ENCODE measurements at regions not wholly inside any gene's neighbourhood (a gene's known extent, or its start where the extent isn't known, plus 50 kb on each side); places are given as distances from the start of the nearest gene placed in this dataset.
A peak's percentile ranks its signal among the peaks of the same experiment; 100 is the strongest.

GRCh38 chrX:40263014-40263560 is 165.3 kb upstream of the BCOR start:
- Mint-ChIP-seq H3K27me3 (no peaks in the 10 kb centered on the region), H3K36me3 (no peaks in the 10 kb centered on the region), H3K4me3 (no peak overlapping the region), H3K4me1 (peaks cover 10% of the 10 kb centered on the region), H3K9me3 (no peaks in the 10 kb centered on the region), H3K27ac (no peak overlapping the region)

GRCh38 chrX:40262157-40263013 is 164.6 kb upstream of the BCOR start:
- no peaks in the 10 kb centered on the region for H3K27me3 Mint-ChIP-seq
- H3K4me3 Mint-ChIP-seq = no peak overlapping the region
- H3K27ac Mint-ChIP-seq = no peak overlapping the region
- peaks cover 9% of the 10 kb centered on the region for H3K4me1 Mint-ChIP-seq
- H3K9me3 Mint-ChIP-seq = no peaks in the 10 kb centered on the region
- no peaks in the 10 kb centered on the region for H3K36me3 Mint-ChIP-seq

- Mint-ChIP-seq H3K9me3 (no peaks in the 10 kb centered on the region), H3K4me1 (peaks cover 6% of the 10 kb centered on the region), H3K27ac (no peak overlapping the region), H3K27me3 (no peaks in the 10 kb centered on the region), H3K36me3 (no peaks in the 10 kb centered on the region), H3K4me3 (no peak overlapping the region)
These were observed 164.0 kb upstream of the BCOR start for GRCh38 chrX:40261833-40262156.

- Mint-ChIP-seq H3K27me3 (no peaks in the 10 kb centered on the region), H3K9me3 (no peaks in the 10 kb centered on the region), H3K4me1 (no peaks in the 10 kb centered on the region), H3K4me3 (no peak overlapping the region), H3K36me3 (no peaks in the 10 kb centered on the region), H3K27ac (no peak overlapping the region)
These were observed 162.5 kb upstream of the BCOR start for GRCh38 chrX:40260146-40260747.

GRCh38 chrX:40258909-40259308 is 161.2 kb upstream of the BCOR start:
- Mint-ChIP-seq H3K27me3 (no peaks in the 10 kb centered on the region), H3K27ac (no peak overlapping the region), H3K9me3 (no peaks in the 10 kb centered on the region), H3K36me3 (no peaks in the 10 kb centered on the region), H3K4me1 (no peaks in the 10 kb centered on the region), H3K4me3 (no peak overlapping the region)

- H3K9me3 Mint-ChIP-seq = no peaks in the 10 kb centered on the region
- no peaks in the 10 kb centered on the region for H3K27me3 Mint-ChIP-seq
- no peak overlapping the region for H3K4me3 Mint-ChIP-seq
- H3K27ac Mint-ChIP-seq = no peak overlapping the region
- H3K4me1 Mint-ChIP-seq = no peaks in the 10 kb centered on the region
- no peaks in the 10 kb centered on the region for H3K36me3 Mint-ChIP-seq
These were observed 156.0 kb upstream of the BCOR start for GRCh38 chrX:40253771-40254170.

- Mint-ChIP-seq H3K4me3 (no peak overlapping the region), H3K9me3 (no peaks in the 10 kb centered on the region), H3K4me1 (peaks cover 13% of the 10 kb centered on the region), H3K27me3 (no peaks in the 10 kb centered on the region), H3K36me3 (no peaks in the 10 kb centered on the region), H3K27ac (no peak overlapping the region)
These were observed 151.8 kb upstream of the BCOR start for GRCh38 chrX:40249582-40249981.

- Mint-ChIP-seq H3K27ac (no peak overlapping the region), H3K36me3 (no peaks in the 10 kb centered on the region), H3K4me1 (peaks cover 13% of the 10 kb centered on the region), H3K27me3 (no peaks in the 10 kb centered on the region), H3K9me3 (no peaks in the 10 kb centered on the region), H3K4me3 (no peak overlapping the region)
These were observed 151.1 kb upstream of the BCOR start for GRCh38 chrX:40248822-40249221.

GRCh38 chrX:40247848-40248622 is 150.3 kb upstream of the BCOR start:
- peaks cover 13% of the 10 kb centered on the region for H3K4me1 Mint-ChIP-seq
- no peak overlapping the region for H3K4me3 Mint-ChIP-seq
- H3K27me3 Mint-ChIP-seq = no peaks in the 10 kb centered on the region
- no peaks in the 10 kb centered on the region for H3K36me3 Mint-ChIP-seq
- H3K27ac Mint-ChIP-seq = no peak overlapping the region
- no peaks in the 10 kb centered on the region for H3K9me3 Mint-ChIP-seq

- no peaks in the 10 kb centered on the region for H3K36me3 Mint-ChIP-seq
- peaks cover 13% of the 10 kb centered on the region for H3K4me1 Mint-ChIP-seq
- H3K27ac Mint-ChIP-seq = no peak overlapping the region
- H3K27me3 Mint-ChIP-seq = no peaks in the 10 kb centered on the region
- H3K9me3 Mint-ChIP-seq = no peaks in the 10 kb centered on the region
- H3K4me3 Mint-ChIP-seq = no peak overlapping the region
These were observed 149.6 kb upstream of the BCOR start for GRCh38 chrX:40247382-40247781.

GRCh38 chrX:40245488-40246071 is 147.8 kb upstream of the BCOR start:
- peak overlapping the region; percentile 31 for H3K4me3 Mint-ChIP-seq
- peaks cover 13% of the 10 kb centered on the region for H3K4me1 Mint-ChIP-seq
- no peaks in the 10 kb centered on the region for H3K9me3 Mint-ChIP-seq
- H3K27me3 Mint-ChIP-seq = no peaks in the 10 kb centered on the region
- no peaks in the 10 kb centered on the region for H3K36me3 Mint-ChIP-seq
- H3K27ac Mint-ChIP-seq = no peak overlapping the region

GRCh38 chrX:40244980-40245379 is 147.2 kb upstream of the BCOR start:
- H3K4me1 Mint-ChIP-seq = peaks cover 13% of the 10 kb centered on the region
- H3K4me3 Mint-ChIP-seq = no peak overlapping the region
- no peaks in the 10 kb centered on the region for H3K27me3 Mint-ChIP-seq
- no peaks in the 10 kb centered on the region for H3K9me3 Mint-ChIP-seq
- no peaks in the 10 kb centered on the region for H3K36me3 Mint-ChIP-seq
- H3K27ac Mint-ChIP-seq = no peak overlapping the region

GRCh38 chrX:40243755-40244515 is 146.2 kb upstream of the BCOR start:
- Mint-ChIP-seq H3K9me3 (no peaks in the 10 kb centered on the region), H3K4me3 (no peak overlapping the region), H3K36me3 (no peaks in the 10 kb centered on the region), H3K27me3 (no peaks in the 10 kb centered on the region), H3K4me1 (peaks cover 13% of the 10 kb centered on the region), H3K27ac (no peak overlapping the region)

- no peaks in the 10 kb centered on the region for H3K9me3 Mint-ChIP-seq
- H3K4me1 Mint-ChIP-seq = peaks cover 13% of the 10 kb centered on the region
- H3K27me3 Mint-ChIP-seq = no peaks in the 10 kb centered on the region
- H3K27ac Mint-ChIP-seq = no peak overlapping the region
- H3K36me3 Mint-ChIP-seq = no peaks in the 10 kb centered on the region
- H3K4me3 Mint-ChIP-seq = no peak overlapping the region
These were observed 143.1 kb upstream of the BCOR start for GRCh38 chrX:40240844-40241243.

GRCh38 chrX:40237731-40238178 is 140.0 kb upstream of the BCOR start:
- no peak overlapping the region for H3K27ac Mint-ChIP-seq
- no peak overlapping the region for H3K4me3 Mint-ChIP-seq
- no peaks in the 10 kb centered on the region for H3K9me3 Mint-ChIP-seq
- H3K4me1 Mint-ChIP-seq = peaks cover 4% of the 10 kb centered on the region
- H3K27me3 Mint-ChIP-seq = no peaks in the 10 kb centered on the region
- no peaks in the 10 kb centered on the region for H3K36me3 Mint-ChIP-seq
